WTC11 (cell line): ENCODE measurements at regions not wholly inside any gene's neighbourhood (a gene's known extent, or its start where the extent isn't known, plus 50 kb on each side); places are given as distances from the start of the nearest gene placed in this dataset.

Experiments used
- ATAC-seq: fragments of 200-7000 bp; cut with Tn5 transposase; 2 replicates; pipeline ENCODE4 v1.10.0; 2021; ENCODE audit warnings: mild to moderate bottlenecking, moderate library complexity
- CTCF ChIA-PET: fragments of 300-600 bp; sonication (Branson Sonifier 250); formaldehyde crosslinking; loops from one replicate; lab custom pipeline; 2021; ENCODE audit warnings: antibody characterized with exemption; lab: Charles Lee
- POLR2A ChIA-PET: fragments of 350-600 bp; sonication (Branson Sonifier 250); formaldehyde crosslinking; loops from one replicate; lab custom pipeline; 2021; ENCODE audit warnings: antibody characterized with exemption; lab: Charles Lee
- DNase-seq: peaks from one replicate; pipeline ENCODE4 v3.0.0; 2021; ENCODE audit warnings: low spot score
- H3K27ac Mint-ChIP-seq: 2 replicates; pipeline ENCODE4 v1.8.0; 2021; ENCODE audit warnings: mixed read lengths
- H3K27me3 Mint-ChIP-seq: 2 replicates; pipeline ENCODE4 v1.8.0; 2021; ENCODE audit warnings: low read depth, mild to moderate bottlenecking, moderate library complexity, mixed read lengths
- H3K36me3 Mint-ChIP-seq: 2 replicates; pipeline ENCODE4 v1.8.0; 2021; ENCODE audit warnings: mixed read lengths
- H3K4me1 Mint-ChIP-seq: 2 replicates; pipeline ENCODE4 v1.8.0; 2022; ENCODE audit warnings: mixed read lengths
- H3K4me3 Mint-ChIP-seq: 2 replicates; pipeline ENCODE4 v1.8.0; 2021; ENCODE audit warnings: mild to moderate bottlenecking, moderate library complexity, mixed read lengths
- H3K9me3 Mint-ChIP-seq: 2 replicates; pipeline ENCODE4 v1.8.0; 2021; ENCODE audit warnings: mixed read lengths
- ATF1 ChIP-seq: sonication (generic); formaldehyde crosslinking; IDR thresholded peaks from 2 replicates; pipeline ENCODE4 v1.8.1; 2023; ENCODE audit warnings: mild to moderate bottlenecking, moderate library complexity, missing genetic modification reagents
- CBFB ChIP-seq: sonication (generic); formaldehyde crosslinking; IDR thresholded peaks from 2 replicates; pipeline ENCODE4 v1.8.1; 2022; ENCODE audit warnings: mild to moderate bottlenecking, low read depth, missing genetic modification reagents
- ESRRA ChIP-seq: sonication (generic); formaldehyde crosslinking; IDR thresholded peaks from 2 replicates; pipeline ENCODE4 v1.8.1; 2022; ENCODE audit warnings: mild to moderate bottlenecking, missing genetic modification reagents, borderline replicate concordance
- ETV6 ChIP-seq: sonication (generic); formaldehyde crosslinking; IDR thresholded peaks from 2 replicates; pipeline ENCODE4 v1.8.1; 2022; ENCODE audit warnings: mild to moderate bottlenecking, missing genetic modification reagents
- HMGXB4 ChIP-seq: sonication (generic); formaldehyde crosslinking; IDR thresholded peaks from 2 replicates; pipeline ENCODE4 v1.8.1; 2023; ENCODE audit warnings: mild to moderate bottlenecking, moderate library complexity, missing genetic modification reagents
- JAZF1 ChIP-seq: fragments of 250-450 bp; sonication (Bioruptor Pico); IDR thresholded peaks from 2 replicates; pipeline ENCODE4 v1.9.0; 2021; ENCODE audit warnings: moderate library complexity, mild to moderate bottlenecking, inconsistent platforms
- NFYB ChIP-seq: sonication (generic); formaldehyde crosslinking; conservative IDR thresholded peaks from 2 replicates; pipeline ENCODE4 v1.8.0; 2022; ENCODE audit warnings: low read depth, missing genetic modification reagents
- NR1H2 ChIP-seq: sonication (generic); formaldehyde crosslinking; IDR thresholded peaks from 2 replicates; pipeline ENCODE4 v1.9.0; 2021; ENCODE audit warnings: mild to moderate bottlenecking, moderate library complexity, missing genetic modification reagents
- OVOL2 ChIP-seq: fragments of 250-450 bp; sonication (Bioruptor Pico); IDR thresholded peaks from 2 replicates; pipeline ENCODE4 v1.9.0; 2021; ENCODE audit warnings: mild to moderate bottlenecking, borderline replicate concordance
- PRRX2 ChIP-seq: fragments of 250-450 bp; sonication (Bioruptor Pico); IDR thresholded peaks from 2 replicates; pipeline ENCODE4 v1.8.0; 2021; ENCODE audit warnings: mild to moderate bottlenecking
- RELA ChIP-seq: sonication (generic); formaldehyde crosslinking; IDR thresholded peaks from 2 replicates; pipeline ENCODE4 v1.8.1; 2022; ENCODE audit warnings: missing genetic modification reagents, mild to moderate bottlenecking, borderline replicate concordance
- STAT6 ChIP-seq: sonication (generic); formaldehyde crosslinking; conservative IDR thresholded peaks from 2 replicates; pipeline ENCODE4 v1.8.1; 2023; ENCODE audit warnings: mild to moderate bottlenecking, low read depth, missing genetic modification reagents, moderate library complexity
- ZBTB21 ChIP-seq: sonication (generic); formaldehyde crosslinking; IDR thresholded peaks from 2 replicates; pipeline ENCODE4 v1.8.1; 2023; ENCODE audit warnings: mild to moderate bottlenecking, missing genetic modification reagents, borderline replicate concordance
- ZNF121 ChIP-seq: sonication (generic); formaldehyde crosslinking; IDR thresholded peaks from 2 replicates; pipeline ENCODE4 v1.8.0; 2023; ENCODE audit warnings: missing genetic modification reagents
- ZNF232 ChIP-seq: sonication (generic); formaldehyde crosslinking; IDR thresholded peaks from 2 replicates; pipeline ENCODE4 v1.8.0; 2022; ENCODE audit warnings: mild to moderate bottlenecking, missing genetic modification reagents
- ZNF263 ChIP-seq: sonication (generic); formaldehyde crosslinking; IDR thresholded peaks from 2 replicates; pipeline ENCODE4 v1.8.1; 2022; ENCODE audit warnings: low read depth, mild to moderate bottlenecking, moderate library complexity, missing genetic modification reagents
- ZNF423 ChIP-seq: fragments of 250-450 bp; sonication (Bioruptor Pico); IDR thresholded peaks from 2 replicates; pipeline ENCODE4 v2.1.2; 2022; ENCODE audit warnings: mild to moderate bottlenecking, moderate library complexity
- TF ChIP-seq, protein P1 (sequence below): sonication (generic); formaldehyde crosslinking; IDR thresholded peaks from 2 replicates; pipeline ENCODE4 v1.8.0; 2022; ENCODE audit warnings: mild to moderate bottlenecking, missing genetic modification reagents
- TF ChIP-seq, protein P2 (sequence below): sonication (generic); formaldehyde crosslinking; IDR thresholded peaks from 2 replicates; pipeline ENCODE4 v1.8.0; 2022; ENCODE audit warnings: mild to moderate bottlenecking, missing genetic modification reagents
- TF ChIP-seq, protein P3 (sequence below): sonication (generic); formaldehyde crosslinking; IDR thresholded peaks from 2 replicates; pipeline ENCODE4 v1.8.1; 2022; ENCODE audit warnings: missing genetic modification reagents, borderline replicate concordance
- TF ChIP-seq, protein P4 (sequence below): fragments of 200-600 bp; IDR thresholded peaks from 2 replicates; pipeline ENCODE4 v1.8.0; 2022; ENCODE audit warnings: antibody characterized with exemption
- TF ChIP-seq, protein P5 (sequence below): fragments of 250-450 bp; sonication (Bioruptor Pico); IDR thresholded peaks from 2 replicates; pipeline ENCODE4 v1.9.0; 2021; ENCODE audit warnings: mild to moderate bottlenecking

DNA sequence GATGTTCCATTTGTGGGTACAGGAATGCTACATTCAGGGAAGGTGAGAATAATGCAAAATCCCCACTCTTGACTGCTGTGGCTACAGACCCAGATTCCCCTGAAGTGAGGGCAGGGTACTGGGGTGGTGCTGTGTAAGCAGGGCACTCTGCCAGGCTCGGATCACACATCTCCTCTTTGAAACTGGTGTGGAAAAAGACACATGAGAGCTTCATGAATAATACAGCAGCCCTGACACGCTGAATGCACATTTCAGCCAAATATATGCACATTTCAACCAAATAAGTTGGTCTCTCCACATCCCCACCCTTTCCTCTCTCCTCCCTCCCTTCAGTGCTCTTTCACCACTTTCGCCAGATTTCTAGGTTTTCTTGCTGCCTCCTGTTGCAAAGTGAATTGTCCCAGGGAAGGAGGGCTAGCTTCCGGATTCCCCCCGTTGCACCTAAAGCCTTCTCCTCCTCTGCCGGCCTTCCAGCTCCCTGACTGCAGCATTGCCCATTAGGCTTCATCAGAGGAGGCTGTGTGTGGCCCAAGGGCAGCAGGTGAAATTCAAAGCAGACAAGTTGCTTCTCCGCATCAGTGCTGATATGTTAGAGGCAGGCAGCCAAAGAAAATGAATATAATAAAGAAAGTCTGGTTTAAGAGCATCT lies 118.2 kb upstream of the TMCC3 start (continued):
- TF ChIP-seq HMGXB4 (CRISPR knock-in tag): no peak
- TF ChIP-seq RELA: no peak
- TF ChIP-seq, all 79 proteins: peak for 0

- Mint-ChIP-seq H3K4me3 (no peak overlapping the region), H3K36me3 (no peaks in the 10 kb centered on the region), H3K27me3 (peaks cover 21% of the 10 kb centered on the region), H3K4me1 (peaks cover 38% of the 10 kb centered on the region), H3K27ac (no peak overlapping the region), H3K9me3 (no peaks in the 10 kb centered on the region)
- TF ChIP-seq ZNF121 (no peak), NFYB (CRISPR knock-in tag) (no peak), ZNF263 (CRISPR knock-in tag) (no peak), ZNF232 (CRISPR knock-in tag) (no peak), PRRX2 (CRISPR knock-in tag) (no peak), ZBTB21 (CRISPR knock-in tag) (no peak), ZNF423 (CRISPR knock-in tag) (no peak), JAZF1 (no peak), NR1H2 (CRISPR knock-in tag) (no peak), STAT6 (no peak), ETV6 (CRISPR knock-in tag) (no peak), OVOL2 (CRISPR knock-in tag) (no peak), ATF1 (no peak), ESRRA (CRISPR knock-in tag) (no peak), CBFB (CRISPR knock-in tag) (no peak)
- TF ChIP-seq, protein P1, sequence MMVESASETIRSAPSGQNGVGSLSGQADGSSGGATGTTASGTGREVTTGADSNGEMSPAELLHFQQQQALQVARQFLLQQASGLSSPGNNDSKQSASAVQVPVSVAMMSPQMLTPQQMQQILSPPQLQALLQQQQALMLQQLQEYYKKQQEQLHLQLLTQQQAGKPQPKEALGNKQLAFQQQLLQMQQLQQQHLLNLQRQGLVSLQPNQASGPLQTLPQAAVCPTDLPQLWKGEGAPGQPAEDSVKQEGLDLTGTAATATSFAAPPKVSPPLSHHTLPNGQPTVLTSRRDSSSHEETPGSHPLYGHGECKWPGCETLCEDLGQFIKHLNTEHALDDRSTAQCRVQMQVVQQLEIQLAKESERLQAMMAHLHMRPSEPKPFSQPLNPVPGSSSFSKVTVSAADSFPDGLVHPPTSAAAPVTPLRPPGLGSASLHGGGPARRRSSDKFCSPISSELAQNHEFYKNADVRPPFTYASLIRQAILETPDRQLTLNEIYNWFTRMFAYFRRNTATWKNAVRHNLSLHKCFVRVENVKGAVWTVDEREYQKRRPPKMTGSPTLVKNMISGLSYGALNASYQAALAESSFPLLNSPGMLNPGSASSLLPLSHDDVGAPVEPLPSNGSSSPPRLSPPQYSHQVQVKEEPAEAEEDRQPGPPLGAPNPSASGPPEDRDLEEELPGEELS (CRISPR knock-in tag): no peak
- TF ChIP-seq, protein P2, sequence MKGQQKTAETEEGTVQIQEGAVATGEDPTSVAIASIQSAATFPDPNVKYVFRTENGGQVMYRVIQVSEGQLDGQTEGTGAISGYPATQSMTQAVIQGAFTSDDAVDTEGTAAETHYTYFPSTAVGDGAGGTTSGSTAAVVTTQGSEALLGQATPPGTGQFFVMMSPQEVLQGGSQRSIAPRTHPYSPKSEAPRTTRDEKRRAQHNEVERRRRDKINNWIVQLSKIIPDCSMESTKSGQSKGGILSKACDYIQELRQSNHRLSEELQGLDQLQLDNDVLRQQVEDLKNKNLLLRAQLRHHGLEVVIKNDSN: no peak
- TF ChIP-seq, protein P3, sequence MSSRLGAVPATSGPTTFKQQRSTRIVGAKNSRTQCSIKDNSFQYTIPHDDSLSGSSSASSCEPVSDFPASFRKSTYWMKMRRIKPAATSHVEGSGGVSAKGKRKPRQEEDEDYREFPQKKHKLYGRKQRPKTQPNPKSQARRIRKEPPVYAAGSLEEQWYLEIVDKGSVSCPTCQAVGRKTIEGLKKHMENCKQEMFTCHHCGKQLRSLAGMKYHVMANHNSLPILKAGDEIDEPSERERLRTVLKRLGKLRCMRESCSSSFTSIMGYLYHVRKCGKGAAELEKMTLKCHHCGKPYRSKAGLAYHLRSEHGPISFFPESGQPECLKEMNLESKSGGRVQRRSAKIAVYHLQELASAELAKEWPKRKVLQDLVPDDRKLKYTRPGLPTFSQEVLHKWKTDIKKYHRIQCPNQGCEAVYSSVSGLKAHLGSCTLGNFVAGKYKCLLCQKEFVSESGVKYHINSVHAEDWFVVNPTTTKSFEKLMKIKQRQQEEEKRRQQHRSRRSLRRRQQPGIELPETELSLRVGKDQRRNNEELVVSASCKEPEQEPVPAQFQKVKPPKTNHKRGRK: no peak
- TF ChIP-seq, protein P4, sequence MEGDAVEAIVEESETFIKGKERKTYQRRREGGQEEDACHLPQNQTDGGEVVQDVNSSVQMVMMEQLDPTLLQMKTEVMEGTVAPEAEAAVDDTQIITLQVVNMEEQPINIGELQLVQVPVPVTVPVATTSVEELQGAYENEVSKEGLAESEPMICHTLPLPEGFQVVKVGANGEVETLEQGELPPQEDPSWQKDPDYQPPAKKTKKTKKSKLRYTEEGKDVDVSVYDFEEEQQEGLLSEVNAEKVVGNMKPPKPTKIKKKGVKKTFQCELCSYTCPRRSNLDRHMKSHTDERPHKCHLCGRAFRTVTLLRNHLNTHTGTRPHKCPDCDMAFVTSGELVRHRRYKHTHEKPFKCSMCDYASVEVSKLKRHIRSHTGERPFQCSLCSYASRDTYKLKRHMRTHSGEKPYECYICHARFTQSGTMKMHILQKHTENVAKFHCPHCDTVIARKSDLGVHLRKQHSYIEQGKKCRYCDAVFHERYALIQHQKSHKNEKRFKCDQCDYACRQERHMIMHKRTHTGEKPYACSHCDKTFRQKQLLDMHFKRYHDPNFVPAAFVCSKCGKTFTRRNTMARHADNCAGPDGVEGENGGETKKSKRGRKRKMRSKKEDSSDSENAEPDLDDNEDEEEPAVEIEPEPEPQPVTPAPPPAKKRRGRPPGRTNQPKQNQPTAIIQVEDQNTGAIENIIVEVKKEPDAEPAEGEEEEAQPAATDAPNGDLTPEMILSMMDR: no peak
- TF ChIP-seq, protein P5, sequence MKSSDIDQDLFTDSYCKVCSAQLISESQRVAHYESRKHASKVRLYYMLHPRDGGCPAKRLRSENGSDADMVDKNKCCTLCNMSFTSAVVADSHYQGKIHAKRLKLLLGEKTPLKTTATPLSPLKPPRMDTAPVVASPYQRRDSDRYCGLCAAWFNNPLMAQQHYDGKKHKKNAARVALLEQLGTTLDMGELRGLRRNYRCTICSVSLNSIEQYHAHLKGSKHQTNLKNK (CRISPR knock-in tag): no peak
- no peak for DNase-seq
- ChIA-PET POLR2A (no interaction called here), CTCF (interaction anchor here (1.3 kb wide), 2 partner anchors 57 to 107 kb away, joined by 3 to 4 read pairs; no protein-coding TSS in a partner anchor)
- no peak for ATAC-seq
Observed at GRCh38 chr12:94767956-94768355, 117.6 kb upstream of the TMCC3 start.
